GM12872 (cell line): ENCODE measurements at regions not wholly inside any gene's neighbourhood (a gene's known extent, or its start where the extent isn't known, plus 50 kb on each side); places are given as distances from the start of the nearest gene placed in this dataset.

ENCODE experiments used
- TF ChIP-seq, protein P1 (sequence below): IDR thresholded peaks from 3 replicates; pipeline ENCODE4 v1.5.1; 2011; ENCODE audit warnings: low read depth, mild to moderate bottlenecking, low read length, moderate library complexity; ENCODE audit not compliant: insufficient read depth

DNA sequence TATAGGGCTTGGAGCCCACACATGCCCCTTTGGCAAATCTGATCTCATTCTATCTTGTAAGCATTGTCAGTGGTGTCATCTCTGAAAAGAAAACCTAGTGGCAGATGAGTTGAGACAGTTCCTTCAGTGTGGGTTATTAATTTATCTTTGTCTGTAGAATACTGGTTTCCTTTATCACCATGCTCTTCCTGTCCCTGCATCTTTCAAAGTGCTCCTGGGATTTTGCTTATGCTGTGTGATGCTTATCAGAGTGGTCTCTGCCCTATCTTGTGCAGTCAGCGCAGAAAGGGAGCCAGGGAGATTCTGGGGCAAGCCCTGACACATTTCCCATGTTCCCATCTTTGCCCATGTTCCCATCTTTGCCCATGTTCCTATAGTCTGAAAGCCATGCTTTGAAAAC is 402.9 kb downstream of the RWDD3 start:
- TF ChIP-seq, protein P1, sequence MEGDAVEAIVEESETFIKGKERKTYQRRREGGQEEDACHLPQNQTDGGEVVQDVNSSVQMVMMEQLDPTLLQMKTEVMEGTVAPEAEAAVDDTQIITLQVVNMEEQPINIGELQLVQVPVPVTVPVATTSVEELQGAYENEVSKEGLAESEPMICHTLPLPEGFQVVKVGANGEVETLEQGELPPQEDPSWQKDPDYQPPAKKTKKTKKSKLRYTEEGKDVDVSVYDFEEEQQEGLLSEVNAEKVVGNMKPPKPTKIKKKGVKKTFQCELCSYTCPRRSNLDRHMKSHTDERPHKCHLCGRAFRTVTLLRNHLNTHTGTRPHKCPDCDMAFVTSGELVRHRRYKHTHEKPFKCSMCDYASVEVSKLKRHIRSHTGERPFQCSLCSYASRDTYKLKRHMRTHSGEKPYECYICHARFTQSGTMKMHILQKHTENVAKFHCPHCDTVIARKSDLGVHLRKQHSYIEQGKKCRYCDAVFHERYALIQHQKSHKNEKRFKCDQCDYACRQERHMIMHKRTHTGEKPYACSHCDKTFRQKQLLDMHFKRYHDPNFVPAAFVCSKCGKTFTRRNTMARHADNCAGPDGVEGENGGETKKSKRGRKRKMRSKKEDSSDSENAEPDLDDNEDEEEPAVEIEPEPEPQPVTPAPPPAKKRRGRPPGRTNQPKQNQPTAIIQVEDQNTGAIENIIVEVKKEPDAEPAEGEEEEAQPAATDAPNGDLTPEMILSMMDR: no peak

DNA sequence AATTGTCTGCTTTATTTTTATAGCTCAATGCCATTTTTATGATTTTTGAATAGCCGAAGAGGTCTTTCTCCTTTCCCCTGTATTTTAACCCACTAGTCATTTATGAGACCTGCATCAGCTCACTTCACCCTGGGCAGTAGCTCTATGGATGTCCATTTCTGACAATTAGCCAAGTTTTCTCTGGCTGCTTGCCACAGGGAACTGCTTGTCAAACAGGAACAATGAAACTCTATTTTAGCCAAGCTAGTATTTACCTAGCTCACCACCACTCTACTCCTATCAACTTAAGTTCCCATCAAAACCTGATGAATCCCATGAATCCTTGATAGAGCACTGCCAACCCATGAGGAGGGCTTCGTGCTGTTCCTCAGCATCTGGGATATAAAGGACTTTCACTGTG is 406.7 kb downstream of the RWDD3 start:
- TF ChIP-seq, protein P1: no peak

GRCh38 chr1:95641386-95641785 is 407.4 kb downstream of the RWDD3 start:
- TF ChIP-seq, protein P1: no peak

GRCh38 chr1:95642035-95642434 is 408.0 kb downstream of the RWDD3 start:
- TF ChIP-seq, protein P1: no peak

DNA sequence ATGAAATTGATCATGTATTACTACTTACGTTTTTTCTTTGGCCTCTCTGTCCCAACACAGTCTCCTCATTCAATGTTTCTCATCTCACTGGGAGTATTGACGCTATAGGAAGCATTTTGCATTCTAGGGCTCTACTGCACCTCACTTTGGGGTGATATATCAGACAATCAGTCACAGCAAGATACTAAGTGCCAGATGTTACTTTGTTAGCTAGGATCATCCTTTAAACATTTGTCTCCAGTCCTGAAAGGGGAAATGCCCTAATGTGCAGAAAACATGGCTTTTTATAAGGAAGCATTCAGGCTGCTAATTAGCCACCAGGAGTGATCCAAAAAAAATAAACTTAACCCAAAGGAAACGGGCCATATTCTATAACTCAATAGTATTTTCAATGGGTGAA is 409.1 kb downstream of the RWDD3 start:
- TF ChIP-seq, protein P1: no peak

- TF ChIP-seq, protein P1: no peak
Observed at GRCh38 chr1:95650631-95651030, 416.6 kb downstream of the RWDD3 start.

DNA sequence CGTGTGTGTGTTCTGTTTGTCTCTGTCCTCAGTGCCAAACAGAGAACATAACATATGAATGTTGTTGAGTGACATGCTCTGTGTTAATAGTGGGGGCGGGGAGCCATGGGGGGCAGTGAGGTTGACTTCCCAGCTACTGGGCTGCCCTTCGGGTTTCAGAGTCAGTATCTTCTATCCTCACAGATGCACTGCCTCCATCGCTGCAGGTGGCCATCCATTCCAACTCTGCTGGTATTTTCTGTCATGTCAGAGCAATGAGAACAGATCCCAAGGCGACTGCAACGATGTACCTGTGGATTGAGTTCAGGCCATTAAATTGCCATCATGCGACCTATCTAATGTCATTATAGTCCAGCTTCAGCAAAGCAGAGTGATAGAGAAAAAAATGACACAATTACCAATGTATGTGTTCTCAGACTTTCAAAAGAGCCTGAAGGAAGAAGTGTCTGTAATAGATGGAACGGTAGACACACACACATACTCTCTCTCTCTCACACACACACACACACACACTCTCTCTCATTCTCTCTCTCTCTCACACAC is 418.5 kb downstream of the RWDD3 start:
- TF ChIP-seq, protein P1: no peak

GRCh38 chr1:95653618-95654017 is 419.6 kb downstream of the RWDD3 start:
- TF ChIP-seq, protein P1: no peak
